Breast epithelium (tissue), 3 donors: ENCODE measurements at regions not wholly inside any gene's neighbourhood (a gene's known extent, or its start where the extent isn't known, plus 50 kb on each side); places are given as distances from the start of the nearest gene placed in this dataset.

Experiments
- POLR2A ChIP-seq: fragments of 450-650 bp; IDR thresholded peaks from one replicate; pipeline ENCODE4 v1.6.1; 2016; ENCODE audit warnings: antibody characterized with exemption, mild to moderate bottlenecking, moderate library complexity
- POLR2AphosphoS5 ChIP-seq, 3 donors: sonication (generic); formaldehyde crosslinking; IDR thresholded peaks; one replicate each; pipeline ENCODE4 v1.6.1; 2017; ENCODE audit warnings: antibody characterized with exemption in 3 of 3
- TF ChIP-seq, protein P1 (sequence below), 3 donors: fragments of 450-650 bp; IDR thresholded peaks; one replicate each; pipeline ENCODE4 v1.5.1; 2016 to 2017; ENCODE audit warnings: antibody characterized with exemption in 3 of 3, mild to moderate bottlenecking in 3 of 3, moderate library complexity in 3 of 3

DNA sequence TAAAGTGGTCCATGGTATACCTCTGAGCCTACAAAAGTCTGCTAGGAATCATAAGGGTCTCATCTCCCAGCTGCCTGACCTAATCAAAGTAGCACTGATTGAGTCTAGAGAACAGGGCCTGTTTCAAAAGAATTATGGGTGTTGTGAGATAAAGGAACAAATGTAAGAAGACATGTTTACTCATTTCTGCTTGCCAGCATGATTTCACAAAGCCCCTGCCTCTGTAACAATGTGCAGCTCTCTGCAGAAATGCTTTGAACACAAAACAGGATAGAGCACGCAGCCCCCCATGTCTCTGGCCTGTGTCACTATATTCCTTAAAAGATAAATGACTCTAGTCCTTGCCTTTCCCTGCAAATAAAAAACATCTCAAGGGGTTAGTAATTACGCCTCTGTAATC, 94.7 kb upstream of the IGSF10 start:
- TF ChIP-seq, protein P1, sequence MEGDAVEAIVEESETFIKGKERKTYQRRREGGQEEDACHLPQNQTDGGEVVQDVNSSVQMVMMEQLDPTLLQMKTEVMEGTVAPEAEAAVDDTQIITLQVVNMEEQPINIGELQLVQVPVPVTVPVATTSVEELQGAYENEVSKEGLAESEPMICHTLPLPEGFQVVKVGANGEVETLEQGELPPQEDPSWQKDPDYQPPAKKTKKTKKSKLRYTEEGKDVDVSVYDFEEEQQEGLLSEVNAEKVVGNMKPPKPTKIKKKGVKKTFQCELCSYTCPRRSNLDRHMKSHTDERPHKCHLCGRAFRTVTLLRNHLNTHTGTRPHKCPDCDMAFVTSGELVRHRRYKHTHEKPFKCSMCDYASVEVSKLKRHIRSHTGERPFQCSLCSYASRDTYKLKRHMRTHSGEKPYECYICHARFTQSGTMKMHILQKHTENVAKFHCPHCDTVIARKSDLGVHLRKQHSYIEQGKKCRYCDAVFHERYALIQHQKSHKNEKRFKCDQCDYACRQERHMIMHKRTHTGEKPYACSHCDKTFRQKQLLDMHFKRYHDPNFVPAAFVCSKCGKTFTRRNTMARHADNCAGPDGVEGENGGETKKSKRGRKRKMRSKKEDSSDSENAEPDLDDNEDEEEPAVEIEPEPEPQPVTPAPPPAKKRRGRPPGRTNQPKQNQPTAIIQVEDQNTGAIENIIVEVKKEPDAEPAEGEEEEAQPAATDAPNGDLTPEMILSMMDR (IDR thresholded peaks at IDR 0.05) = no peak
- no peak for TF ChIP-seq POLR2A
- TF ChIP-seq POLR2AphosphoS5 (IDR thresholded peaks at IDR 0.05) = no peak
